Parathyroid adenoma (tissue), 2 donors: ENCODE measurements at regions not wholly inside any gene's neighbourhood (a gene's known extent, or its start where the extent isn't known, plus 50 kb on each side); places are given as distances from the start of the nearest gene placed in this dataset.

Experiments
- H2AFZ ChIP-seq: fragments of 300-600 bp; sonication (generic); one replicate; pipeline ENCODE4 v1.7.0; 2017; ENCODE audit warnings: antibody characterized with exemption, mild to moderate bottlenecking
- H3K27ac ChIP-seq: fragments of 300-600 bp; sonication (generic); one replicate; pipeline ENCODE4 v1.7.0; 2017
- H3K27me3 ChIP-seq: fragments of 300-600 bp; sonication (generic); one replicate; pipeline ENCODE4 v1.7.0; 2017; ENCODE audit warnings: low read length; ENCODE audit not compliant: control insufficient read depth, insufficient read depth
- H3K36me3 ChIP-seq: fragments of 300-600 bp; sonication (generic); one replicate; pipeline ENCODE4 v1.7.0; 2017; ENCODE audit warnings: low read length; ENCODE audit not compliant: control insufficient read depth, insufficient read depth
- H3K4me1 ChIP-seq: fragments of 300-600 bp; sonication (generic); one replicate; pipeline ENCODE4 v1.7.0; 2017; ENCODE audit warnings: control low read depth
- H3K4me2 ChIP-seq: fragments of 300-600 bp; sonication (generic); one replicate; pipeline ENCODE4 v1.7.0; 2017; ENCODE audit warnings: low read length
- H3K4me3 ChIP-seq: fragments of 300-600 bp; sonication (generic); one replicate; pipeline ENCODE4 v1.7.0; 2017; ENCODE audit warnings: low read depth, low read length
- H3K79me2 ChIP-seq: fragments of 300-600 bp; sonication (generic); one replicate; pipeline ENCODE4 v1.7.0; 2017; ENCODE audit warnings: control low read depth
- H3K9ac ChIP-seq: fragments of 300-600 bp; sonication (generic); one replicate; pipeline ENCODE4 v1.7.0; 2017; ENCODE audit warnings: mild to moderate bottlenecking
- H3K9me3 ChIP-seq: fragments of 300-600 bp; sonication (generic); one replicate; pipeline ENCODE4 v1.7.0; 2017; ENCODE audit warnings: low read length; ENCODE audit not compliant: control insufficient read depth
- CTCF ChIP-seq: fragments of 300-600 bp; sonication (generic); IDR thresholded peaks from one replicate; pipeline ENCODE4 v1.7.0; 2017; ENCODE audit warnings: antibody characterized with exemption, mild to moderate bottlenecking
- donor health status: primary hyperparathyroidism.

- no peak overlapping the region for H2AFZ ChIP-seq
- H3K9me3 ChIP-seq, result no peaks in the 10 kb centered on the region
- H3K36me3 ChIP-seq, result no peaks in the 10 kb centered on the region
- H3K4me2 ChIP-seq, result no peak overlapping the region
- H3K27me3 ChIP-seq, result no peaks in the 10 kb centered on the region
- H3K9ac ChIP-seq, result no peak overlapping the region
- H3K4me3 ChIP-seq, result no peak overlapping the region
- no peak overlapping the region for H3K27ac ChIP-seq
- TF ChIP-seq CTCF, result no peak
- no peaks in the 10 kb centered on the region for H3K79me2 ChIP-seq
- H3K4me1 ChIP-seq, result no peaks in the 10 kb centered on the region
These were observed 457.7 kb downstream of the XYLT1 start for GRCh38 chr16:17013038-17013437.

DNA sequence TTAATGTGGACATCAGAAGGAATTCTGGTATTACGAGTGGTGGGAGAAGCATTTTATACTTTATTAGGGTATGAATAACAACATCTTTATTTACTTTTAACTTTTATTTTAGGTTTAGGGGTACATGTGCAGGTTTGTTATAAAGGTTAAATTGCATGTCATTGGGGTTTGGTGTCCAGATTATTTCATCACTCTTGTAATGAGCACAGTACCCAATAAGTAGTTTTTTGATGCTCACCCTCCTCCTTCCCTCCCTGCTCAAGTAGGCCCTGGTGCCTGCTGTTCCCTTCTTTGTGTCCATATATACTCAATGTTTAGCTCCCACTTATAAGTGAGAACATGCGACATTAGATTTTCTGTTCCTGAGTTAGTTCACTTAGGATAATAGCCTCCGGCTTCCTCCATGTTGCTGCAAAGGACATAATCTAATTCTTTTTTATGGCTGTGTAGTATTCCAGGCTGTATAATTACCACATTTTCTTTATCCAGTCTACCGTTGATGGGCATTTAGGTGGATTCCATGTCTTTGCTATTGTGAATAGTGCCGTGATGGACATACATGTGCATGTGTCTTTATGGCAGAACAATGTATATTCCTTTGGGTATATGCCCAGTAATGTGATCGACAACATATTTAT is 456.2 kb downstream of the XYLT1 start:
- Histone ChIP-seq H2AFZ (no peak overlapping the region), H3K4me3 (no peak overlapping the region), H3K9me3 (no peaks in the 10 kb centered on the region), H3K27ac (no peak overlapping the region), H3K36me3 (no peaks in the 10 kb centered on the region), H3K4me1 (no peaks in the 10 kb centered on the region), H3K27me3 (no peaks in the 10 kb centered on the region), H3K79me2 (no peaks in the 10 kb centered on the region), H3K9ac (no peak overlapping the region), H3K4me2 (no peak overlapping the region)
- TF ChIP-seq CTCF, result no peak

- H3K36me3 ChIP-seq, result no peaks in the 10 kb centered on the region
These were observed 455.1 kb downstream of the XYLT1 start for GRCh38 chr16:17015702-17016101.

GRCh38 chr16:17017442-17017841 is 453.3 kb downstream of the XYLT1 start:
- H3K27ac ChIP-seq, result no peak overlapping the region
- H3K36me3 ChIP-seq, result no peaks in the 10 kb centered on the region
- no peaks in the 10 kb centered on the region for H3K79me2 ChIP-seq

More at GRCh38 chr16:17015702-17016101, 455.1 kb downstream of the XYLT1 start:
- Histone ChIP-seq H3K4me1 (no peaks in the 10 kb centered on the region), H3K27ac (no peak overlapping the region), H3K4me2 (no peak overlapping the region), H3K9me3 (no peaks in the 10 kb centered on the region), H3K9ac (no peak overlapping the region), H3K4me3 (no peak overlapping the region), H3K27me3 (no peaks in the 10 kb centered on the region), H2AFZ (no peak overlapping the region), H3K79me2 (no peaks in the 10 kb centered on the region)
- no peak for TF ChIP-seq CTCF

More at GRCh38 chr16:17017442-17017841, 453.3 kb downstream of the XYLT1 start:
- Histone ChIP-seq H3K9me3 (no peaks in the 10 kb centered on the region), H3K4me1 (no peaks in the 10 kb centered on the region), H3K4me2 (no peak overlapping the region), H3K4me3 (no peak overlapping the region), H2AFZ (no peak overlapping the region), H3K9ac (no peak overlapping the region), H3K27me3 (no peaks in the 10 kb centered on the region)
- TF ChIP-seq CTCF, result no peak
